GM21390 (cell line): ENCODE measurements at regions not wholly inside any gene's neighbourhood (a gene's known extent, or its start where the extent isn't known, plus 50 kb on each side); places are given as distances from the start of the nearest gene placed in this dataset.
"Not testable (repeated sequence)": the region's sequence is repeated elsewhere in the genome, so short reads cannot be mapped to it uniquely, and the experiment has no call there.

Source experiments
- ATAC-seq: cut with Tn5 transposase; IDR thresholded peaks from one replicate; pipeline ENCODE4 v1.9.1; 2021; ENCODE audit not compliant: unreplicated experiment

DNA sequence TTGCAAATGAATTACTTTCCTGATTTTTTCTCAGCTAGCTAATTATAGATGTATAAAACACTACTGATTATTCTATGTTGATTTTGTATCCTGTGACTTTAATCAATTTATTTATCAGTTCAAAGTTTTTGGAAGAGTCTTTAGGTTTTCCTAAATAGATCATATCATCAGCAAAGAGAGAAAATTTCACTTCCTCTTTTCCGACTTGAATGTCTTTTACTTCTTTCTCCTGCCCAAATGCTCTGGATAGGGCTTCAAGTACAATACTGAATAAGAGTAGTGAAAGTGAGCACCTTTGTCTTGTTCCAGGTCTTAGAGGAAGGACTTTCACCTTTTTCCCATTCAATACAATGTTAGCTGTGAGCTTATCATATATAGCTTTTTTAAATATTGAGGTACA is 417.9 kb downstream of the PDGFC start:
- no peak for ATAC-seq

DNA sequence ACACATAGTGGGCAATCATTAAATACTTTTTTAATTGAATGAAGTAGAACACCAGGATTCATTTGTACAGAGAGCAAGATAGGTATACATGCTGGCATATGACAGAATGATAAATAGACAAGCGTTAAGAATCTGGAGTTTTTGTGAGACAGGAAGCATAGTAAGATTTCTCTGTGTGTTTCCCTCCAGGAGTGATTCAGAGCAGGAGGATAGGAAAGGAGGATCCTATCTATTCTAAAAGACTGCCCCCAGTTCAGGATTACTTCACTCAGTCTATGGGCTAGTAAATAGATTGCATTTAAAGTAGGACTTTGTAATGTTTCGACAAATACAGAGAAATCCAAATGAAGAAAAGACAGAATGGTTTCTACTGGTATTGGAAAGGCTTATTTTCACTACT is 423.7 kb downstream of the PDGFC start:
- ATAC-seq = no peak

DNA sequence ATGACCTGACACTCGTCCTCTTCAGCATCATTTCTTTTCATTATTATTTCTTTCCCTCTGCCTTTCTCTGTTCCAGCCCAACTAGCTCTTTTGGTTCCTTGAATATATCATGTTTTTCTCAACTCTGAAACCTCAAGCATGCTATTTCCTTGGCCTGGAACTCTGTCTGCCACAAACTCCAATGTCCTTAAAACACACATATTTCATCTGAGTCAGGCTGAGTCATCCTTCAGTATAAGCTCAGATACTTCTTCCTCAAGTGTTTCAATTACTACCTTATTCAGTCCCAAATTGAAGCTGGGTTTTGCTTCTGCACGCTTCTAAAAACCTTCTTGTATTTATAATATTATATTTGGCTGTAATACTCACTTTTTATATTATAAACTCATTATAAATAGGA is 424.2 kb downstream of the PDGFC start:
- ATAC-seq = no peak

DNA sequence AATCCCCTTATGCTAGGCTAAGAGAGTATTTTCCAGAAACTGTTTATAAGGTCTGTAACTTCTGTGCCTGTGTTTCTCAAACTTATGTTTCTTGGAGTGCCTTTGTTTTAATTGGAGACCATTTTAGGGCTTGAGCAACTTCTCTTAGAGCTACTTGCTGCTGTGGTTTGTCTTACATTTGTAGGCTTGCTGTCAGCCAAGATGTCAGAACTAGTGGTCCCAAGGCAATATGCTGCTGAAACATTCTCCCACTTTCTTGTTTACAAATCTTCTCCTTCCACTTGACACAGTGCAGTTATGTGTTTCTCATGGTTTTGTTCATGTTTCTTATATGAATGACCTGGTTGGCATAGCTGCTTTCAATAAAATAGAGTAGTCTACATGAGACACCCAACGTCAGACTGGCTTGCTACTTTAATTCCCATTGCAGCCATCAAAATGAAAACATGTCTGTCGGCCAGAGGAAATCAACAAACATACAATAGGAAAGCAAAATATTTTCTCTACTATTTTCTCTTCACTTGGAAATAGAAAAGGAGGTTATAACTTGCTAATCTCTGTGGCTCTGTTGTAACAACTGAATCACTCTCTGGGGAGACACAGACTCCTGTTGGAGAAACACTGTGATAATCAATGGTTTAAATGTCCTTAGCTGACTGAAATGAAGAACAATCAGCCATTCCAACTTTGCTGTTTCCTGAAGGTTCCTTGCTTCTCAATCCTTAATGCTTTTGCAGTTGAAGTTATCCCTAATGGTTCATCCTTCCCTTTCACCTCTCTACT is 426.4 kb downstream of the PDGFC start:
- ATAC-seq = no peak

DNA sequence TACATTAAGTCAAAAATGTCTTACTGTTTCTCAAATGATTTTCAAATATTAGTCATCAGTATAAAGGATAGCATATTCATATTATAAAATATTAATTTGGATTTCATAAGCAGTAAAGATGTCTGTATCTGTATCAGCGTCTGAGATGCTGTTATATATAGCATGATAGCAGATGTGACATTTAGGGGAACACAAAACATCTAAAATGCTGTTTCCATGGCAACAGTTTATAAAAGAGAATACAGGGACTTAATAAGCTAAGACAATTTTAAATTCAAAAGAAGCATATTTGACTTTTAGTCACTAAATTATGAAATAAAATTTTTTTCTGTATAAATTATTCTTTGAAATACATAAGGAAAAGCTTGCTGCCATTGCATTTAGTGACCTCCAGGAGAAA is 432.2 kb downstream of the PDGFC start:
- no peak for ATAC-seq

DNA sequence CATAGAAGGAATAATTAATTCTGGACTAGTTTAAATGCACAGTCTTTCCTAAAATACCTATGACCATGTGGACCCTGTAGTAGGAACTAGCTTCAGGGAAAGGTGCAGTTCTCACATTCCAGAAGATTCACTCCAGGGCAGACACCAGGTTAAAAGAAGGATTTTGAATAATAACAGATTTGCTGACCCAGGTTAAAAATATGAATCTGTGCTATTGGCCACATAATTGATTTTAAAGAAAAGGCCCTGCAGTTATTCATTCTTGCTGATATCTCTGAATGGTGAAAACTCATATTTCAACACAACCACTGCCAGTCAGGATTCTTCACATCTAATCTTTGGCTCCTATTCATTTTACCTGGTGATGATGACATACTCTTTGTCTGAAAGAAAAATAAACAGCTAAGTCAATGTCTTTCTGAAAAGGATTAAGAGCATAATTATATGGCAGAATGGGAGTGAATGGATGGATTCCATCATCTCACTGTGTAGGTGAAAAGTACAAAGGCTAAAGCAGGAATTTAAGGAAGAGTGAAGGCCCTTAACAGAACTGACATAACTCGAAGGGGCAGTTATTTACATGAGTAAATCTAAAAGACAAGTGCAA is 432.8 kb downstream of the PDGFC start:
- no peak for ATAC-seq

DNA sequence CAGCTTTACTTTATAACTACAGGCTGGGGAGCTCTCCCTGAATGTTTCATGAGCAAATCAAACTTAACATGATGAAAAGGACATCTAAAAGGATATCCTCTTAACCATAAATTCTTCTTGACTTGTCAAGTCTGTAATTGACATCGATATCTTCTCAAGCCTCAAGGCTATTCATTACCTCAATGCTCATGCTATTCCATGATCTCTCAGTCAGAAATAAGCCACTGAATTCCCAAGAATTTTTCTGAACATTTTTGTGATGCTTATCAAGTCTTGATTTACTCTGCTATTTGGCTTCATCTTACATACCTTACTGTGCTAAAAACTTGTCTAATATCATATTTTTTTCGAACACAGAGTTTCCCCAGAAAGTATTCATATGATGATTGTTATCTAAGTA is 433.4 kb downstream of the PDGFC start:
- ATAC-seq = no peak

DNA sequence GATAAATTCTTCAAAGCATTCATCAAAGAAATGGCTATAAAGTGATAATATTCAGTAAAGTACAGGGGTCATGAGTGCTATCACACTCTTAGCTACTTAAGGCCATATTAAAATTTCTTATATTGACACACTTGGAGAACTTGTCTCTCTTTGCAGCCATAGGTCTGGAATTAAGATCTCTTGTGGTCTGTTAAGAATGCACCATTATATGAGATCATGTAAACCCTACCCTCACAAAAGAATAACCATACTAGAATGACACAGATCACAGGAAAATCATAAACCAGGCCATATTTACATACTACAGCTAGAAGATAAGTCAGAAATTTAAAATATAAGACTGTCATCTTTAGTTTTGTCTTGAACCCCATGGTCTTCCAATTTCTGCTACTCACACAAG is 434.3 kb downstream of the PDGFC start:
- ATAC-seq = no peak

DNA sequence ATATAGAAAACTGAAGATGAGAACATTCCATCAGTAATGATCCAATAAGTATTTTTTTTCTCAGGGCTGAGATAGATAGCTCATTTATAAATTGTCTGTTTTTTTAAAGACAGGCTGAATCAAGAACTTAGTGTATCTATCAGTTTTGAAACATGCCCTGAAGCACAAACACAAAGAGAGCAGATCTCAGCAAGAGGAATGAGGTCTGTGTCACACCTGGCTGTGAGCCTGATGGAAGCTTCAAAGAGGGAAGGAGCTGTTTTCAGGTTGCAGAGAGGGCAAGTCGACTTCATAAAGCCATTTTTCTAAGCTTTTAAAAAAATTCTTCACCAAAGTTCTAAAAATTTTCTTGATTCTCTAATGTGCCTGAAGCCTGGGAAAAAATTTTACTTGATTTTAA is 434.9 kb downstream of the PDGFC start:
- no peak for ATAC-seq

DNA sequence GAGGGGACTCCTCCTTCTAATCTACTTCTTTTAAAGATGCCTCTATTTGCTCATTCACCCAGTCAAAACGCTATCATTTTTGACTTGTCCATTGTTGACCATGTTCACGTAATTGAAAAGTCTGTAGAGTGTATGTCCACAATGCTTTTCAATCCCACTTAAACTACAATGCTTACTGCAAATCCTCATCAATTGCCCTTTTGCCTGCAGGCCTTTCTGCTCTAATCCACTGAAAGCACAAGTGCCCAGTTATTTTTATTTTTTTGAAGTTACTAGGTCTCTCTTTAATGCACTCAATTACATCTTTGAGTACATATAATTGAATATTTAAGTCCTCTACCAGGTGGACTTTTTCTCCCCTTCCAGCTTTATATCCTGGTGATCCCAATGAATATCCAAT is 437.4 kb downstream of the PDGFC start:
- no peak for ATAC-seq

DNA sequence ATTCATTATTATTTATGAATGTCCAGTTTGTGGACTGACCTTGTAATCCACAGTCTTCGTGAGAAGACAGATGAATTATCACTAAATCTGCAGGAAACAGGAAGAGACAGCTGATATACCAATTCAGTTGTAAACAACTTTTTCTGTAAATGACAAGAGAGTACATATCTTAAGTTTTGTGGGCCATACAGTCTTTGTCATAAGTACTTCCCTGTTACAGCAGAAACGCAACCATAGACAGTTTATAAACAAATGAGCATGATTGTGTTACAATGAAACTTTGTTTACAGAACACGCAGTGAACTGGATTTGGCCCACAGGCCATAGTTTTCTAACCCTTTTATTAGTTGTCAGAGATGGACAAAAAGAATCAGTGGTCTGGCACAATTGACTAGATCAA is 443.4 kb downstream of the PDGFC start:
- ATAC-seq = no peak

DNA sequence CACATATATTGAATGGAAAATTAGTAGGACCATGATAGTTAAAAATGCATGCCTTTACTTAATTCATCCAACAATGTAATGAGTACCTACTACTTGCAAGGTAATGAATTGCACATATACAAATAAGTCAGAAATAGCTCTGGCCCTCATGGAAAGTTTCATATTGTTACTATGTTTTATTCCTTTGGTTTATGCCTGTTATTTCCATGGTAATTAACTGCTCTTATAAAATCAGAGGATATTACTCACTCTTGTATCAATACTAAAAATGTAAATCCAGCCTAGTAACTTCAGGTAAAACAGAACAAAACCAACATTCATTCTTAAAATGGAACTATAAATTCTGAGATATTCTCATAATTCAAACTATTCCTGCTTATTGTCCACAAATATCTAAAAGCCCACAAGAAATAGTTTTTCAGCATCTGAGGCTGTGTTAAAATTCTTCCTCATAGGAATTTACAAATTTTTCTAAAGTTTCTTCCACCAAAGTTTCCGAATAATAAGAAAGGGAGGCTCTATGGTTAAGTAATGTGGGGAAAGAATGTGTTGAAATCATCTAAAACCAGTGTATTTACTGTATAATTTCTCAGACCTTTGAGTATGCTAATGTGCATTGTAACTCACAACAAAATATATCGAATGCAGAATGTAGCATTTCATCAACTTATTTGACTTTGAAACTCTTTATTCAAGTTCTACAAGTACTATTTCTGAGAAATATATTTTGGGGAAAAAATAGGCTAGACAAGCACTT is 444.2 kb downstream of the PDGFC start:
- no peak for ATAC-seq

DNA sequence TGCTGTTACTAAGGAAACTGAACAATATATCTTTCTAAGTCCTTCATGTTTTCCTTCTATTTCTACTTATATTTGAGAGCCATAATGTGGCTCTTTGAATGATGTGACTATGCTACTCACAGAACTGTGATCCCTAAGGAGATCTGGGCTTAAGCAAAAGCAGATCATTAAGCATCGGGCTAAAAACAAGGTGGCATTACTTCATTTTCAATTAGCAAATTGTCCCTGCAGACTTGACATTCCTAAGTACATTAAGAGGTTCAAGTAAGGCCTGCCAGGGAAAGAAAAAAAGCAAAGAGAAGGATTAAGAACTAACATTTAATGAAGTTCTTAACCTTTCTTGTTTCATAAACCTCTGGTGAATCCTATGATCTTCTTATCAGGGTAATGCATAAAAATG is 447.6 kb downstream of the PDGFC start:
- no peak for ATAC-seq

DNA sequence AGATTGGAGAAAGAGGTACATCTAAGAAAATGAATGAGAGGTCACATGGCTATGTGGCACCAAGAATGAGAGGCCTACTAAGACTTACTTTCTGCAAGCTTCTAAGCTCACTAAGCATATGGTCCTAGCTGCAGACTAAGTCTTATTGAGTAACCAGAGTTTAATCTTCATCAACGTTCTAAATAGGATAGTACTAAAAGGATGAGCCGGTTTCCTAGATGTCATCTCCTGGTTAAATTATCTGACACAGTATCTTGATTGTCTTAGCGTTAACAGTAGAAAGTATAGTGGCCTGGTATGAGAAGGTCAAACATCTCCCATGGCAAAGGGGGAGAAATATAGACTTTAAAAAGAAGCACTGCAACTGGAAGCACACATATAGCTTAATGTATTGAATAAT is 448.1 kb downstream of the PDGFC start:
- ATAC-seq = no peak

DNA sequence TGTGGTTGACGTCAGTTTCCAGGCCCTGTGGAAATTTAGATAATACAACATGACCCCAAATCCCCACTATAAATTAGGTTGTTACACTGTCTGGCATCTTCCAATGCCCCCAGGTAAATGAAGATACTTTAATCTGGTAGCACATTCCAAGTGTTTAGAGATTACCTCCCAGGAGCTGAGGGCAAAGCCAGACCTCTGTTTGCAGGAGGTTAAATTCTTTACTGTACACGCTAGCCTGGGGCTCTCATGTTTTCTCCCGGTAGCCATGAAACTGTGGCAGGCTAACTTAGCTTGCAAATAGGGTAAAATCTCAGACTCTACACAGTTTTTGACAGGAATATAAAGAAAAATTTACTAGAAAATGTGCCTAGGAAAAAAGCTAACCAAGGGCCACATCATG is 450.0 kb downstream of the PDGFC start:
- ATAC-seq = no peak

DNA sequence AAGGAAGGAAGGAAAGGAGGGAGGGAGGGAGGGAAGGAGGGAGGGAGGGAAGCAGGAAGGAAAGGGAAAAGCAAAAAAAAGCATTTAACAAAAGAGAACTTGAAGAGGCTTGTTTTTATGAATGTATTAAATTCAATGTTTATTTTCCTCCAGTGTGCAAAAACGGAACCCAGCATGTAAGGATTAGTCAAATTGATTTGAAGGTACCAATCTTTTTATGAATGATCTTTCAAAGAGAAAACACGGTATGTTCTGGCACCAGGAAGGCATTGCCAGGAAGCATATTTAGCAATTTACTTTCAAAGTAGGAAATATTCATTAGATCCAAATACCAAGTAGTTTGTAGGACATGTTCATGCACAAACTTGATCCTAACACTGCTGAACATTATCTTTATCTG is 453.6 kb downstream of the PDGFC start:
- no peak for ATAC-seq

DNA sequence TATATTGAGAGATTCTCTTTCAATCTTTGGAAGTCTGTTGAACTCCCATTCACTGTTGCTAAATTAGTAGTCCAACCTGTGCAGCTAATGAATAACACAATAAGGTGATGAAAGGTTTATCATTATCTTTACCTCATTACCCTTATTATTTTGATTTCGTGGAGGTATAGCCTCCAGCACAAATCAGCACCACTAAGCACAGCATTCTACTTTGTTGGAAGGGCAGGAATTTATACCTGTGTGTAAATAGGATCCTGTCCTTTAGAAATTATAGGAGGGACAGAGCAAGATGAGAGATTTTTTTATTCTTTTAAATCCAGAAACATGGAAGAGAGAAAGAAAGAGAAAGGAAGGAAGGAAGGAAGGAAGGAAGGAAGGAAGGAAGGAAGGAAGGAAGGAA is 454.1 kb downstream of the PDGFC start:
- ATAC-seq = no peak

DNA sequence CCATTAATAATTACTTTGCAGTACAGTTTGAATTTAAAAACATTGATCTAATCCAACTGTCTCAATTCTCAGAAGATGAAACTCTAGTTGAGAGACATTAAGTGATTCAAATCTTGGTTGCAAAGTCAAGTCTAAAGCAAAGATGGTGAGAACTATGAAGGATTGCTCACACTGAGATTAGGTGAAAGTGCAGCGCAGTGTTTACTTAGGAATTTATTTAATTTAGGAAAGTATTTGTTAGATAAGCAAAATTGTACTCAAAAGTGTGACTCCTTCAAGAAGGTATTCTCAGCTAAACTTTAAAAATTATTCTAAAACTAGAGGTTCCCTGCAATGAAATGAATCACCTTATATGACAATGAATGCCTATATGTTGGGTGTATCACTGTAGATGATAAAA is 454.9 kb downstream of the PDGFC start:
- ATAC-seq = no peak

DNA sequence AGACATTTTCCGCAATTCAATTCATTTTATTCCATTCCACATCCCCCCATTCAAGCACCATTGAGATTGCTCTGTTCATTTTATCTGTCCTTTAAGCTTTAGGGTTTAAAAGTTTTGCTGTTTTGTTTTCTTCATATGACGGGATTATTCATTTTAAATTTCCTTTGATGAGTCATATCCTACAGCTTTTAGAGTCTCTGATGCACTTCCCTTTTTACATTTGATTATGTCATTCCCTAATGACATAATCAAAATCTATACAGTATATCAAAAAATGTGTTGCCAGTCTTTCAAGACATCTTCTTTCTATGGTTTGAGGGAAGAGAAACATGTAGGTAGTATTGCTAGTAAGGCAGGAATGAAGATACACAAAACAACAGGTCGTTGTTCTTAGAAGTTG is 456.3 kb downstream of the PDGFC start:
- no peak for ATAC-seq

DNA sequence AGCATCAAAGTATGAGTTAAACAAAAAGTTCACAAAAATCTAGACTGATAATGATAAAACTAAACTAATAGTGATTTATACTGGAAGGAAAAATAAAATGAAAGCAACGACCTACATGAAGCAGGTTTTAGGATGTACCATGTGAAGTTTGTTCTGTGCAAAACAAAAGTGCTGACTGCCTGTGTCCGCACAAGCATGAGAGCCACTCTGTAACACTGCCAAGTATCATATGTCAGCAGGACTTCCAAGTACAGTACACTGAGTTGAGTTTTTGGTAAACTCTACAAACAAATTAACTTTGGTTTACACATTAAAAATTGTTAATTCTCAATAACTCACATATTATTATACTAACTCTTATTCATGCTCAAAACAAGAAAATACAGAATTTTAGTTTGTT is 459.0 kb downstream of the PDGFC start:
- ATAC-seq = no peak

DNA sequence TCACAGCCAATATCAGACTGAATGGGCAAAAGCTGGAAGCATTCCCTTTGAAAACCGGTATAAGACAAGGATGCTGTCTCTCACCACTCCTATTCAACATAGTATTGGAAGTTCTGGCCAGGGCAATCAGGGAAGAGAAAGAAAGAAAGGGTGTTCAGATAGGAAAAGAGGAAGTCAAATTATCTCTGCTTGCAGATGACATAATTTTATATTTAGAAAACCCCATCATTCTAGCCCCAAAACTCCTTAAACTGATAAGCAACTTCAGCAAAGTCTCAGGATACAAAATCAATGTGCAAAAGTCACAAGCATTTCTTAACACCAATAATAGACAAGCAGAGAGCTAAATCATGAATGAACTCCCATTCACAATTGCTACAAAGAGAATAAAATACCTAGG is 461.7 kb downstream of the PDGFC start:
- not testable (repeated sequence) for ATAC-seq

DNA sequence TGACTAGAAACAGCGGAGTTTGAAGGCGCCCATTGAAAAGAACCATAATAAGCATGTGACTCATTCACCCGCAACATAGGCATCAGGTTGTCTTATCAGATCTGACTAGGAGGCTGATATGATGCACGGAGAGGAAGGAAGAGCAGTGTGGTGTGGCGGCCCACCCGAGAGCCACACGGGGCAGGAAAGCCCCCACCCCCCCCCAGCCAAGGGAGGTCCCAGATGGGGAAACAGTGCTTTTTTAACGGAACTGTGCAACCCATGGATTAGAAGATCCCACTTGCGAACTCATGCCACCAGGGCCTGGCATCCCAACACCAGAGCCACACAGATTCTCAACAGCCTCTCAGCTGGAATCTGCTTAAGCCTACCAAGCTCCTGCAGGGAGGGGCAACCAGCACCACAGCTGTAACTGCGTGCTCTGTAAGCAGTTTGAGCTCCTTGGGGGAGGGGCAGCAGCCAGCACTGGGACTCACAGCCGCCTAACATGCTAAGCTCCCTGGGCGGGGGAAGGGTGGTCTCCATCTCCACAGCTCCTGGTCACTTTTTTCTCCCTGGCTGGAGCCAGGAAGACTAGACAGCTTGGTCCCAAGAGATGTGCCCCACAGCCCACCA is 466.2 kb downstream of the PDGFC start:
- ATAC-seq = no peak
